PC-3 (cell line): ENCODE measurements at regions not wholly inside any gene's neighbourhood (a gene's known extent, or its start where the extent isn't known, plus 50 kb on each side); places are given as distances from the start of the nearest gene placed in this dataset.

Experiments used
- ATAC-seq: fragments of 200-7000 bp; cut with Tn5 transposase; 2 replicates; pipeline ENCODE4 v1.9.1; 2020; ENCODE audit warnings: mild to moderate bottlenecking, moderate library complexity
- BruUV-seq: library from RNA; stranded (reverse); fragments of 400-500 nt; replicated peaks from 2 replicates; lab custom pipeline; 2021; lab: Mats Ljungman, UMichigan
- CTCF ChIA-PET: fragments of 300-600 bp; sonication (Branson Sonifier 250); formaldehyde crosslinking; loops from one replicate; lab custom pipeline; 2022; ENCODE audit warnings: antibody characterized with exemption; lab: Charles Lee
- POLR2A ChIA-PET: fragments of 300-600 bp; sonication (Branson Sonifier 250); formaldehyde crosslinking; loops from one replicate; lab custom pipeline; 2022; ENCODE audit warnings: antibody characterized with exemption; ENCODE audit not compliant: unreplicated experiment; lab: Charles Lee
- DNase-seq: peaks from one replicate; pipeline ENCODE4 v3.0.0-alpha.2; 2015
- H2AFZ ChIP-seq: fragments of 300-600 bp; sonication (generic); 2 replicates; pipeline ENCODE4 v1.6.0; 2016; ENCODE audit warnings: antibody characterized with exemption, low read length
- H3F3A ChIP-seq: fragments of 300-600 bp; sonication (generic); one replicate; pipeline ENCODE4 v1.6.0; 2017; ENCODE audit warnings: antibody characterized with exemption, low read length, control low read depth, mild to moderate bottlenecking; ENCODE audit not compliant: unreplicated experiment
- H3K27ac ChIP-seq: fragments of 300-600 bp; sonication (generic); 2 replicates; pipeline ENCODE4 v1.5.1; 2016; ENCODE audit warnings: mild to moderate bottlenecking, low read length
- H3K27me3 ChIP-seq: fragments of 300-600 bp; sonication (generic); 2 replicates; pipeline ENCODE4 v1.6.1; 2016; ENCODE audit warnings: low read length, mixed read lengths
- H3K36me3 ChIP-seq: fragments of 300-600 bp; sonication (generic); 2 replicates; pipeline ENCODE4 v1.6.1; 2016; ENCODE audit warnings: low read depth, mixed run types, low read length, mixed read lengths
- H3K4me1 ChIP-seq: fragments of 300-600 bp; sonication (generic); 2 replicates; pipeline ENCODE4 v1.5.1; 2016; ENCODE audit warnings: low read length; ENCODE audit not compliant: insufficient read depth
- H3K4me2 ChIP-seq: fragments of 300-600 bp; sonication (generic); 2 replicates; pipeline ENCODE4 v1.6.0; 2016; ENCODE audit warnings: low read length
- H3K4me3 ChIP-seq: fragments of 300-600 bp; sonication (generic); 2 replicates; pipeline ENCODE4 v1.5.1; 2016; ENCODE audit warnings: mild to moderate bottlenecking, low read length, mixed read lengths
- H3K79me2 ChIP-seq: fragments of 300-600 bp; sonication (generic); 2 replicates; pipeline ENCODE4 v1.6.1; 2017; ENCODE audit warnings: low read length, mixed read lengths
- H3K9ac ChIP-seq: fragments of 300-600 bp; sonication (generic); 2 replicates; pipeline ENCODE4 v1.6.0; 2016; ENCODE audit warnings: mild to moderate bottlenecking, low read length
- H3K9me2 ChIP-seq: fragments of 300-600 bp; sonication (generic); replicated peaks from 2 replicates; pipeline ENCODE4 v1.6.1; 2016; ENCODE audit warnings: mixed run types, low read length, mixed read lengths
- H3K9me3 ChIP-seq: fragments of 300-600 bp; sonication (generic); 2 replicates; pipeline ENCODE4 v1.6.1; 2016; ENCODE audit warnings: low read length, mixed read lengths
- H4K20me1 ChIP-seq: fragments of 300-600 bp; sonication (generic); 2 replicates; pipeline ENCODE4 v1.6.1; 2016; ENCODE audit warnings: low read length, mixed read lengths
- CTCF ChIP-seq: fragments of 300-600 bp; sonication (generic); conservative IDR thresholded peaks from 2 replicates; pipeline ENCODE4 v1.5.1; 2017; ENCODE audit warnings: antibody characterized with exemption, low read depth, mild to moderate bottlenecking, low read length
- EZH2 ChIP-seq: fragments of 300-600 bp; sonication (generic); IDR thresholded peaks from one replicate; pipeline ENCODE4 v1.6.1; 2017; ENCODE audit warnings: antibody characterized with exemption, mild to moderate bottlenecking, low read length; ENCODE audit not compliant: unreplicated experiment
- EZH2phosphoT487 ChIP-seq: fragments of 300-600 bp; sonication (generic); IDR thresholded peaks from 2 replicates; pipeline ENCODE4 v1.6.1; 2018; ENCODE audit warnings: mild to moderate bottlenecking, antibody characterized with exemption, low read length, borderline replicate concordance
- intact Hi-C: fragments of 100-400 bp; cut with micrococcal nuclease; formaldehyde crosslinking; loops from 2 replicates; pipeline ENCODE4 v1.9.0; 2023

- TF ChIP-seq CTCF, result no peak
- no peak for TF ChIP-seq EZH2
- no peak for TF ChIP-seq EZH2phosphoT487
- no TSS peak for BruUV-seq
- ATAC-seq (no peak), DNase-seq (no peak)
- ChIA-PET POLR2A (no interaction called here), CTCF (no interaction called here)
- intact Hi-C loops, result no loop called here
- H3K4me2 ChIP-seq, result no peak overlapping the region
- H3K27me3 ChIP-seq, result no peaks in the 10 kb centered on the region
- peaks cover 13% of the 10 kb centered on the region for H3K4me1 ChIP-seq
- H2AFZ ChIP-seq, result no peak overlapping the region
- H4K20me1 ChIP-seq, result no peaks in the 10 kb centered on the region
- no peaks in the 10 kb centered on the region for H3K36me3 ChIP-seq
- no peak overlapping the region for H3K9ac ChIP-seq
- no peak overlapping the region for H3K4me3 ChIP-seq
- no peaks in the 10 kb centered on the region for H3K9me2 ChIP-seq
- no peaks in the 10 kb centered on the region for H3F3A ChIP-seq
- H3K79me2 ChIP-seq, result no peaks in the 10 kb centered on the region
- no peaks in the 10 kb centered on the region for H3K9me3 ChIP-seq
- no peak overlapping the region for H3K27ac ChIP-seq
Measured at GRCh38 chr16:85469929-85470590, 143.1 kb upstream of the GSE1 start.

- H3K4me3 ChIP-seq, result no peak overlapping the region
- no peaks in the 10 kb centered on the region for H3F3A ChIP-seq
- no peaks in the 10 kb centered on the region for H3K9me2 ChIP-seq
- CTCF ChIA-PET, result no interaction called here
- no peaks in the 10 kb centered on the region for H3K27me3 ChIP-seq
- no peak overlapping the region for H3K9ac ChIP-seq
- intact Hi-C loops, result no loop called here
- H3K27ac ChIP-seq, result no peak overlapping the region
- no peak overlapping the region for H2AFZ ChIP-seq
- H3K9me3 ChIP-seq, result no peaks in the 10 kb centered on the region
- ATAC-seq, result no peak
- H3K36me3 ChIP-seq, result no peaks in the 10 kb centered on the region
- no TSS peak for BruUV-seq
- peaks cover 13% of the 10 kb centered on the region for H3K4me1 ChIP-seq
- DNase-seq, result no peak
- no peak overlapping the region for H3K4me2 ChIP-seq
- no peaks in the 10 kb centered on the region for H4K20me1 ChIP-seq
- H3K79me2 ChIP-seq, result no peaks in the 10 kb centered on the region
- no peak for TF ChIP-seq EZH2
- no peak for TF ChIP-seq EZH2phosphoT487
- TF ChIP-seq CTCF, result no peak
- POLR2A ChIA-PET, result no interaction called here
Measured at GRCh38 chr16:85470873-85471272, 142.2 kb upstream of the GSE1 start.
